ENCODE measurements at regions not wholly inside any gene's neighbourhood (a gene's known extent, or its start where the extent isn't known, plus 50 kb on each side); places are given as distances from the start of the nearest gene placed in this dataset.

GRCh38 chr6:12602951-12603672 is 113.5 kb upstream of the PHACTR1 start:
- no peak for TF ChIP-seq CTCF (IDR thresholded peaks at IDR 0.05; ENCODE audit: extremely low read depth, missing control alignments)
- DNase-seq (ENCODE audit: low spot score): peak; percentile 20

GRCh38 chr6:12603673-12604049 is 112.9 kb upstream of the PHACTR1 start:
- DNase-seq (ENCODE audit: low spot score): no peak
- TF ChIP-seq CTCF (IDR thresholded peaks at IDR 0.05; ENCODE audit: extremely low read depth, missing control alignments): no peak

- DNase-seq (ENCODE audit: low spot score): peak; percentile 32
- peak; percentile 60 for TF ChIP-seq CTCF (IDR thresholded peaks at IDR 0.05; ENCODE audit: extremely low read depth, missing control alignments)
These were observed 110.7 kb upstream of the PHACTR1 start for GRCh38 chr6:12605888-12606345.

- no peak for DNase-seq (ENCODE audit: low spot score)
- no peak for TF ChIP-seq CTCF (IDR thresholded peaks at IDR 0.05; ENCODE audit: extremely low read depth, missing control alignments)
These were observed 110.0 kb upstream of the PHACTR1 start for GRCh38 chr6:12606616-12607015.

GRCh38 chr6:12608016-12608860 is 108.3 kb upstream of the PHACTR1 start:
- DNase-seq (ENCODE audit: low spot score): peak; percentile 65
- TF ChIP-seq CTCF (IDR thresholded peaks at IDR 0.05; ENCODE audit: extremely low read depth, missing control alignments): no peak

GRCh38 chr6:12608874-12609273 is 107.7 kb upstream of the PHACTR1 start:
- no peak for DNase-seq (ENCODE audit: low spot score)
- TF ChIP-seq CTCF (IDR thresholded peaks at IDR 0.05; ENCODE audit: extremely low read depth, missing control alignments): no peak

GRCh38 chr6:12609751-12610150 is 106.8 kb upstream of the PHACTR1 start:
- no peak for DNase-seq (ENCODE audit: low spot score)
- no peak for TF ChIP-seq CTCF (IDR thresholded peaks at IDR 0.05; ENCODE audit: extremely low read depth, missing control alignments)

All from GM20000 (cell line).